Muscle layer of colon (tissue), 2 donors: ENCODE measurements at regions not wholly inside any gene's neighbourhood (a gene's known extent, or its start where the extent isn't known, plus 50 kb on each side); places are given as distances from the start of the nearest gene placed in this dataset.
A peak's percentile ranks its signal among the peaks of the same experiment; 100 is the strongest.

Experiments used
- H3K27ac ChIP-seq: one replicate; pipeline ENCODE4 v1.7.0; 2013; ENCODE audit warnings: low read depth, mild to moderate bottlenecking, low read length, moderate library complexity
- H3K27me3 ChIP-seq, 2 donors: one replicate each; pipeline ENCODE4 v1.7.0; 2013; ENCODE audit warnings: low read length in 2 of 2, mild to moderate bottlenecking in 2 of 2; ENCODE audit not compliant: insufficient read depth in 2 of 2, control insufficient read depth in 1 of 2
- H3K36me3 ChIP-seq: one replicate; pipeline ENCODE4 v1.7.0; 2013; ENCODE audit warnings: mild to moderate bottlenecking, low read length; ENCODE audit not compliant: insufficient read depth
- H3K4me1 ChIP-seq: one replicate; pipeline ENCODE4 v1.7.0; 2013; ENCODE audit warnings: mild to moderate bottlenecking, low read length; ENCODE audit not compliant: insufficient read depth
- H3K4me3 ChIP-seq, 2 donors: one replicate each; pipeline ENCODE4 v1.7.0; 2013; ENCODE audit warnings: low read length in 2 of 2, low read depth in 1 of 2, mild to moderate bottlenecking in 1 of 2, moderate library complexity in 1 of 2
- H3K9ac ChIP-seq: one replicate; pipeline ENCODE4 v1.7.0; 2013; ENCODE audit warnings: low read length
- H3K9me3 ChIP-seq: one replicate; pipeline ENCODE4 v1.7.0; 2013; ENCODE audit warnings: mild to moderate bottlenecking, low read length
- donor health status: abdominal sarcoma.
- donor health status: Adenocarcinoma of cecum.

- Histone ChIP-seq H3K4me3 (no peak overlapping the region), H3K36me3 (no peaks in the 10 kb centered on the region), H3K27me3 (no peaks in the 10 kb centered on the region), H3K27ac (no peak overlapping the region), H3K4me1 (no peaks in the 10 kb centered on the region), H3K9me3 (no peaks in the 10 kb centered on the region), H3K9ac (no peak overlapping the region)
Measured at GRCh38 chr6:4287372-4287771, 152.0 kb upstream of the ECI2 start.

- no peak overlapping the region for H3K4me3 ChIP-seq
- H3K9me3 ChIP-seq, result no peaks in the 10 kb centered on the region
- H3K9ac ChIP-seq, result no peak overlapping the region
- H3K4me1 ChIP-seq, result no peaks in the 10 kb centered on the region
- H3K36me3 ChIP-seq, result no peaks in the 10 kb centered on the region
- no peak overlapping the region for H3K27ac ChIP-seq
- peaks cover 0 to 8% of the 10 kb centered on the region in 2 donors for H3K27me3 ChIP-seq
Measured at GRCh38 chr6:4282926-4283325, 147.6 kb upstream of the ECI2 start.

DNA sequence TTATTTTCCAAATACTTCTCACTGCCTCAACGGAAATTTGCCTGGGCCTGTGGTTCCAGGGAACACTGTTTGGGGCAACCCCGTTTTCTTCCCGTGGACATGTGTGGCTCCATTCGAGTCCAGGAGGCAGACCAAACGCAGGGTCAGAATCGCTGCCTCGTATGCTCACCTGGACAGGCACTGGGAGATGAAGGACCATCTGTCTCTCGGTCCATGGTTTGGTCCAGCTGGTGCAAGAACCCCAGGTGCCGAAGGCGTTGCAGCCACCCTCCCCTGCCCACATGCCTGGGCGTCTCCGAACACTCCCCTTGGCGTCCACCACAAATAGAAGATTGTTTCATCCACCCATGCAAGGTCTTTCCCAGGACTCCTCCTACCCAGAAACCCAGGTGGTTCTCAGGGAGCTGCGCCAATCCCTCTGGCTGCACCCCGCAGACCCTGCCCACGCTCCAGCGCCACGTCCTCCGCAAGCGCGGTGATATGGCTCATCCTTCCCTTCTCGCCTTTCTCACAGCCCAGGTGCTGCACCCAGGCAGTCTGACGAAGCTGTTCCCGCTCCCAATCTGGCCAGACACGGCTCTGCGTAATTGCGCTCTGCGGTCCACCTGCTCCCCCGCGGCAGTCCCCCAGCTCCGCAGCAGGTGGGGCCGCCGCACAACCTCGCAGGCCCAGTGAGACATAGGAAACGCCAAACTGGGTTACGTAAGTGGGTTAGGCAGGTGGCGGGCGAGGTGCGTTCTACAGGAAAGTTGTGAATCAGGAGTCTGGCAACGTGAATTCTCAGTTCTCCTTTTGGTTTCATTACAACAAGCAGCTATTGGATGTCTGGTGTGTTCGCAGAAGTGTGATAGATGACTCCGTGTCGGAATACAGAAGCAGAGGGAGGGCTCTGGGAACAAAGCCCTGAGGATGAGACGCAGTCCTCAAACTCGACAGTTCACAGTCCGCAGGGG is 146.2 kb upstream of the ECI2 start:
- Histone ChIP-seq H3K4me3 (peak overlapping the region; percentile 53 to 60), H3K36me3 (no peaks in the 10 kb centered on the region), H3K4me1 (no peaks in the 10 kb centered on the region), H3K27me3 (peaks cover 0 to 8% of the 10 kb centered on the region in 2 donors), H3K27ac (no peak overlapping the region), H3K9me3 (no peaks in the 10 kb centered on the region), H3K9ac (no peak overlapping the region)

DNA sequence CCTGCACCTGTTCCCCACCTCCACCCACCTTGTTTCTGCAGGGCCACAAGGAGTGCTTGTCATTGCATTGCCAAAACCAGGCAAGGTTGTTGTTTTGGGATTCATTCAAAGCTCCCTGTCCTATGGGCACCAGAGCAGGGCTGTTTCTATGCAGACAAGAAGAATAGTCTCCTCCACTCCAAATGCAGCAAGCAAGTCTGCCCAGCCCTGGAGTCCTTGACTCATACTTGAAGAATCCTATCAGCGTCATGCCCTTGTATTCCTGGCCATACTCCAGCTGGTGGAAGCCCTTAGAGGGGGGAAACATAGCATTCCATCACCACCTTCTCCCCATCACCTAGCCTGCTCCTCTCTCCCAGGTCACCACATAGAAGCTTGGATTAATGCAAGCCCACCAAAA is 145.3 kb upstream of the ECI2 start:
- Histone ChIP-seq H3K36me3 (no peaks in the 10 kb centered on the region), H3K27ac (no peak overlapping the region), H3K4me1 (no peaks in the 10 kb centered on the region), H3K4me3 (no peak overlapping the region), H3K27me3 (peaks cover 0 to 8% of the 10 kb centered on the region in 2 donors), H3K9ac (no peak overlapping the region), H3K9me3 (no peaks in the 10 kb centered on the region)

- no peak overlapping the region for H3K9ac ChIP-seq
- no peak overlapping the region for H3K4me3 ChIP-seq
- H3K9me3 ChIP-seq, result no peaks in the 10 kb centered on the region
- no peak overlapping the region for H3K27ac ChIP-seq
- H3K4me1 ChIP-seq, result no peaks in the 10 kb centered on the region
- no peaks in the 10 kb centered on the region for H3K36me3 ChIP-seq
- H3K27me3 ChIP-seq, result peaks cover 0 to 8% of the 10 kb centered on the region in 2 donors
Measured at GRCh38 chr6:4280031-4280430, 144.7 kb upstream of the ECI2 start.

DNA sequence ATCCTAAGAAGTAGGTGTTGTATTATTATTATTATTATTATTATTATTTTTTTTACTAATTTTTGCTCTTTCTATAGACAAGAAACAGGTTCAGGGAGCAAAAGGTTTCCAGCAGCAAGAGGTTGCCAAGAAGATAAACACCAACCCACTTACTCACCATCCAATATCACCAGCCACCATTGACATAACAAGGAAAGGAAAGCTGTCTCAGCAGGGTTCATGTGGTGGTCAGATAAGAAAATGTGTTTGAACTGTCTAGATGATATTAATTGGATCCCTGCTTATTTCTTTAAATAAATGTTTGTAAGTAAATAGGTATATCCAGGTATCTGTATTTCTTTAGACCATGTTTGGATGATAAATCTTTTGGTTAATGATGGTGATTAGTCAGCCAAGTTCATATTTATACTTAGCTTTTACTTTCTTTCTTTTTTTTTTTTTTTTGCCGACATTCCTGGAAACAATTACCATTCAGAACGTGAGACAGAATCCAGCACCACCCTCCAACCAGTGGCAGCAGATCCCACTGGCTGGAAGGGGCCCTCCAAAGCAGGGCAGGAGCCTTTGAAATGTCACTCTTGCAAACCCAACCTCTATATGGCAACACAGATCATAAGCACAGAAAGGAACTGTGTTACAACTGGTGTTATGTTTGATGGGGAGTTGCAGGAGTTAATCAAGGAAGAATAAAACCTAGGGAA is 139.2 kb upstream of the ECI2 start:
- Histone ChIP-seq H3K4me1 (no peaks in the 10 kb centered on the region), H3K9ac (no peak overlapping the region), H3K27ac (no peak overlapping the region), H3K36me3 (no peaks in the 10 kb centered on the region), H3K4me3 (no peak overlapping the region), H3K27me3 (no peaks in the 10 kb centered on the region), H3K9me3 (no peaks in the 10 kb centered on the region)

GRCh38 chr6:4272996-4273395 is 137.6 kb upstream of the ECI2 start:
- Histone ChIP-seq H3K9ac (no peak overlapping the region), H3K9me3 (no peaks in the 10 kb centered on the region), H3K4me1 (no peaks in the 10 kb centered on the region), H3K4me3 (no peak overlapping the region), H3K27me3 (no peaks in the 10 kb centered on the region), H3K27ac (no peak overlapping the region), H3K36me3 (no peaks in the 10 kb centered on the region)

- Histone ChIP-seq H3K27ac (no peak overlapping the region), H3K9ac (no peak overlapping the region), H3K27me3 (no peaks in the 10 kb centered on the region), H3K9me3 (no peaks in the 10 kb centered on the region), H3K36me3 (no peaks in the 10 kb centered on the region), H3K4me3 (no peak overlapping the region), H3K4me1 (no peaks in the 10 kb centered on the region)
Measured at GRCh38 chr6:4271761-4272470, 136.5 kb upstream of the ECI2 start.

DNA sequence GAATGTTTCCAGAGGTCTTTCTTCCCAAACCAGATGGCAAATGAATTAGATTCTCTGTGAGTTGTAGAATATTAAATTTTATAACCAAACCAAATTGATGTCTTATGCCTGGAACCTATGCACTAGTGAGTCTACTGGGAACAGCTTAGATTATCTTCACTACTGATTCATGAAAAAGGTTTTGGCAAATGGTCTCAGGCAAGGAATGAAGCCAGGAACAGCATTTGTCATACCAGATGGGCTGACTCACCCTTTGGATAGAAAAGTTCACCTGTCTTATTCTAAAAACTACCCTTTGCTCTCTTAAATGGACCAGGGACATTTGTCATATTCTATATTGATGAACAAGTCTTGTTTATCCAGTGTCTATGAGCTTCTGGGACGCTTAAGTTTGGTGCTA is 135.4 kb upstream of the ECI2 start:
- H3K27ac ChIP-seq, result no peak overlapping the region
- no peak overlapping the region for H3K9ac ChIP-seq
- H3K4me3 ChIP-seq, result no peak overlapping the region
- H3K36me3 ChIP-seq, result no peaks in the 10 kb centered on the region
- H3K4me1 ChIP-seq, result no peaks in the 10 kb centered on the region
- H3K9me3 ChIP-seq, result no peaks in the 10 kb centered on the region
- H3K27me3 ChIP-seq, result no peaks in the 10 kb centered on the region

GRCh38 chr6:4270001-4270400 is 134.6 kb upstream of the ECI2 start:
- H3K27ac ChIP-seq, result no peak overlapping the region
- H3K9ac ChIP-seq, result no peak overlapping the region
- no peaks in the 10 kb centered on the region for H3K27me3 ChIP-seq

DNA sequence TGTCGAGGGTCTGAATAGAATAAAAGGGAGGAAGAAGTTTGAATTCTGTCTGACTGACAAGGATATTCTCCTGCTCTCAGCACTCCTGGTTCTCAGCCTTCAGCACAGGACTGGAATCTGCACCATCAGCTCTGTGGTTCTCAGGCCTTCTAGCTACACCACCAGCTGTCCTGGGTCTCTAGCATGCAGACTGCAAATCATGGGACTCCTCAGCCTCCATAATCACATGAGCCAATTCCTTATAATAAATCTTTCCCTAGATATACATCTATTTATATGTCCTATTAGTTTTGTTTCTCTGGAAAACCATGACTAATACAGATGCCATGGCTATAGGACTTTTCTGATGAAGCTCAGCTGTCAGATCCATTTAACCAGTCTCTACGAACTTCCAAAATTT is 132.8 kb upstream of the ECI2 start:
- no peaks in the 10 kb centered on the region for H3K36me3 ChIP-seq
- no peaks in the 10 kb centered on the region for H3K4me1 ChIP-seq
- no peak overlapping the region for H3K4me3 ChIP-seq
- H3K9ac ChIP-seq, result no peak overlapping the region
- no peaks in the 10 kb centered on the region for H3K27me3 ChIP-seq
- H3K27ac ChIP-seq, result no peak overlapping the region
- no peaks in the 10 kb centered on the region for H3K9me3 ChIP-seq

More at GRCh38 chr6:4270001-4270400, 134.6 kb upstream of the ECI2 start:
- no peaks in the 10 kb centered on the region for H3K9me3 ChIP-seq
- no peaks in the 10 kb centered on the region for H3K36me3 ChIP-seq
- no peaks in the 10 kb centered on the region for H3K4me1 ChIP-seq
- no peak overlapping the region for H3K4me3 ChIP-seq
